Osteocyte (in vitro differentiated cells): ENCODE measurements at regions not wholly inside any gene's neighbourhood (a gene's known extent, or its start where the extent isn't known, plus 50 kb on each side); places are given as distances from the start of the nearest gene placed in this dataset.

Experiments used
- DNase-seq: peaks from one replicate; pipeline ENCODE4 v3.0.0; 2021; ENCODE audit warnings: mixed read lengths; ENCODE audit not compliant: unreplicated experiment; ENCODE audit errors: extremely low spot score
- H3K27ac Mint-ChIP-seq: one replicate; pipeline ENCODE4 v1.8.0; 2021; ENCODE audit warnings: mild to moderate bottlenecking, mixed read lengths; ENCODE audit not compliant: unreplicated experiment
- H3K27me3 Mint-ChIP-seq: one replicate; pipeline ENCODE4 v1.8.0; 2021; ENCODE audit warnings: mixed read lengths; ENCODE audit not compliant: unreplicated experiment
- H3K36me3 Mint-ChIP-seq: one replicate; pipeline ENCODE4 v1.8.0; 2021; ENCODE audit warnings: mixed read lengths; ENCODE audit not compliant: unreplicated experiment
- H3K4me1 Mint-ChIP-seq: one replicate; pipeline ENCODE4 v1.8.0; 2021; ENCODE audit warnings: mixed read lengths; ENCODE audit not compliant: unreplicated experiment
- H3K4me3 Mint-ChIP-seq: one replicate; pipeline ENCODE4 v1.8.0; 2021; ENCODE audit warnings: mild to moderate bottlenecking, moderate library complexity, mixed read lengths; ENCODE audit not compliant: unreplicated experiment
- H3K9me3 Mint-ChIP-seq: one replicate; pipeline ENCODE4 v1.8.0; 2021; ENCODE audit warnings: mixed read lengths; ENCODE audit not compliant: unreplicated experiment
- CTCF ChIP-seq: fragments of 200-600 bp; sonication (generic); IDR thresholded peaks from 2 replicates; pipeline ENCODE4 v1.5.0; 2021; ENCODE audit warnings: antibody characterized with exemption, mild to moderate bottlenecking, moderate library complexity

- no peaks in the 10 kb centered on the region for H3K27me3 Mint-ChIP-seq
- peaks cover 5% of the 10 kb centered on the region for H3K36me3 Mint-ChIP-seq
- DNase-seq, result no peak
- peaks cover 29% of the 10 kb centered on the region for H3K4me1 Mint-ChIP-seq
- peaks cover 6% of the 10 kb centered on the region for H3K9me3 Mint-ChIP-seq
- no peak overlapping the region for H3K4me3 Mint-ChIP-seq
- TF ChIP-seq CTCF, result no peak
- no peak overlapping the region for H3K27ac Mint-ChIP-seq
Measured at GRCh38 chr12:19880721-19881120, 441.4 kb downstream of the AEBP2 start.

GRCh38 chr12:19882346-19882745 is 443.1 kb downstream of the AEBP2 start:
- H3K36me3 Mint-ChIP-seq, result peaks cover 5% of the 10 kb centered on the region
- no peaks in the 10 kb centered on the region for H3K27me3 Mint-ChIP-seq
- H3K9me3 Mint-ChIP-seq, result peaks cover 6% of the 10 kb centered on the region
- no peak overlapping the region for H3K4me3 Mint-ChIP-seq
- no peak overlapping the region for H3K27ac Mint-ChIP-seq
- peaks cover 44% of the 10 kb centered on the region for H3K4me1 Mint-ChIP-seq
- TF ChIP-seq CTCF, result no peak
- no peak for DNase-seq

DNA sequence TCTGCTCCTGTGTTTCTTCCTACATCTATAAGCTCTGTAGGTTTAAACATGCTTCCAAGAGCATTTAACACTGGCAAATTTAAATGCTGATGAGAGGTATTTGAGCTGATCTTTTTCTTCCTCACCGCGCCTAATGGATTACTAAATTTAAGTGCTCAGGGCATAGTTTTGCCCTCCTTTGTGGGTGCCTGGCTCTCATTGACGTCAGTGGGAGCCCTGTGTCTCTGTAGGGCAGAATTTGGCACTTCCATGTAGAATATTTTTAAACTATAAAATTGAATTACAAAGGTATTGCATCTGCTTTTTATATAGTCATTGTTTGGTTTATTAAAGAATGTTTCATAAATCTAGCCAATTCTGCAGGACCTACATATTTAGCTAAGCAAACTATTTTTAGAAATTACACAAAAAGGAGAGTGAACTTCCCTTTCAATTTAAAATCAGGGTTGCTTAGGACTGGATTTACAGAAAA is 444.8 kb downstream of the AEBP2 start:
- no peak for TF ChIP-seq CTCF
- peaks cover 49% of the 10 kb centered on the region for H3K4me1 Mint-ChIP-seq
- H3K9me3 Mint-ChIP-seq, result peaks cover 6% of the 10 kb centered on the region
- peaks cover 5% of the 10 kb centered on the region for H3K36me3 Mint-ChIP-seq
- DNase-seq, result no peak
- peak overlapping the region; percentile 86 for H3K27ac Mint-ChIP-seq
- H3K4me3 Mint-ChIP-seq, result no peak overlapping the region
- H3K27me3 Mint-ChIP-seq, result no peaks in the 10 kb centered on the region

DNA sequence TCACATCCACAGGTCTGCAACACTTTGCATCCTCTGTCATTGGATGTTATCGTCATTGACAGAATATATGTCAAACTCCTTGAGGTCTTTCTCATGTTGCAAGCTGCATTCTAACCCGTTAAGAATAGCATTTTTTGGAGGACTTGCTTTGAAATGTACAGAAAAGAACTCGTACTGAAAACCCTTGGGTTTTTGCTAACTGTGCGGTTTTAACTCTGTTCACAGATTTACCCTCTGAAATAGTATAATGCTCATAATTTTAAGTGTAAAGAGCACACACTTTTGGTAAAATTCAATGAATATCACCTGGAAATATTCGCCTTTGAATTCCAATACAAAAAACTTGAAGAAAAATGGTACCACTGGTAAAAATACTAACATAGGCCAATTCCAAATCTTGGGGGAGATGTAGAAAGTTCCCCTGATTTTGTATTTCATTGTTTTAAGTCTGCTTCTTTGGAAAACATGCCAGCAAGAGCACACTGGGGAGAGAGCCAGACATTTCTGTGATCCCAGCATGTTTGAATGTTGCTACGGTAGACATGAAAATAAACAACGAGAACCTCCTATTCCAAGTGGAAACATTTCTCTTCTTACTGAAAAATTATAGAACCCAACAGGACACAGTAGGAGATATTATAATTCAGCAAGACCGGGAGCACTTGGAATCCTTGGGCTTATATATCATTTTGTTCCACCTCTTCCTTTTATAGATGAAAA is 446.0 kb downstream of the AEBP2 start:
- DNase-seq, result no peak
- Mint-ChIP-seq H3K4me1 (peaks cover 53% of the 10 kb centered on the region), H3K27ac (peak overlapping the region; percentile 50), H3K9me3 (peaks cover 6% of the 10 kb centered on the region), H3K36me3 (peaks cover 5% of the 10 kb centered on the region), H3K27me3 (no peaks in the 10 kb centered on the region), H3K4me3 (no peak overlapping the region)
- no peak for TF ChIP-seq CTCF

DNA sequence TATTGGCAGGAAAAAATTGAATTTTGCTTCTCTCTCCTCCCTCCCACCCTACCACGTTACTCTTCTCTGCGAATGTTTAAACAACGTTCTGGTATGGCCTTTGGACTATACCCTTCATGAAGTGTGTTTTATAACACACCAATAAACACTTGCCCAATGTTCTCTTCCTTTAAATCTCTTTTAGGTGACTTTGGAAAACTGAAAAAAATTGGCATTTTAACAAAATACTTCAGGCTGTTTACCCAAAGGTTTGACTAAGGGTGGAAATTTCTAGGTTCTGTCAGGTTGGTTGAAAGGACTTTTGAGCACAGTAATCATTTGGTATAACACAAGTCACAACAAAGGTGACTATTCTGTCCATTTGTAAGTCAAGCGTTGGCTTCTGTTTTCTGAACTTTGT is 446.8 kb downstream of the AEBP2 start:
- no peak for DNase-seq
- H3K9me3 Mint-ChIP-seq, result peaks cover 6% of the 10 kb centered on the region
- peak overlapping the region; percentile 50 for H3K27ac Mint-ChIP-seq
- H3K36me3 Mint-ChIP-seq, result peaks cover 5% of the 10 kb centered on the region
- H3K4me1 Mint-ChIP-seq, result peaks cover 57% of the 10 kb centered on the region
- no peaks in the 10 kb centered on the region for H3K27me3 Mint-ChIP-seq
- H3K4me3 Mint-ChIP-seq, result no peak overlapping the region
- TF ChIP-seq CTCF, result no peak
